Type B pancreatic cell (in vitro differentiated cells): ENCODE measurements at regions not wholly inside any gene's neighbourhood (a gene's known extent, or its start where the extent isn't known, plus 50 kb on each side); places are given as distances from the start of the nearest gene placed in this dataset.

Source experiments
- DNase-seq: peaks from one replicate; pipeline ENCODE4 v3.0.0; 2021; ENCODE audit warnings: mixed read lengths; ENCODE audit not compliant: unreplicated experiment; ENCODE audit errors: extremely low spot score
- H3K27ac Mint-ChIP-seq: 2 replicates; pipeline ENCODE4 v1.8.0; 2021; ENCODE audit warnings: mild to moderate bottlenecking, mixed read lengths
- H3K27me3 Mint-ChIP-seq: 2 replicates; pipeline ENCODE4 v1.8.0; 2021; ENCODE audit warnings: mixed read lengths
- H3K36me3 Mint-ChIP-seq: 2 replicates; pipeline ENCODE4 v1.8.0; 2021; ENCODE audit warnings: mixed read lengths
- H3K4me1 Mint-ChIP-seq: one replicate; pipeline ENCODE4 v1.8.0; 2021; ENCODE audit warnings: mixed read lengths; ENCODE audit not compliant: unreplicated experiment
- H3K4me3 Mint-ChIP-seq: 2 replicates; pipeline ENCODE4 v1.8.0; 2021; ENCODE audit warnings: mild to moderate bottlenecking, mixed read lengths
- H3K9me3 Mint-ChIP-seq: 2 replicates; pipeline ENCODE4 v1.8.0; 2021; ENCODE audit warnings: mixed read lengths
- CTCF ChIP-seq: fragments of 200-600 bp; sonication (generic); conservative IDR thresholded peaks from 2 replicates; pipeline ENCODE4 v1.5.0; 2021; ENCODE audit warnings: antibody characterized with exemption, mild to moderate bottlenecking

DNA sequence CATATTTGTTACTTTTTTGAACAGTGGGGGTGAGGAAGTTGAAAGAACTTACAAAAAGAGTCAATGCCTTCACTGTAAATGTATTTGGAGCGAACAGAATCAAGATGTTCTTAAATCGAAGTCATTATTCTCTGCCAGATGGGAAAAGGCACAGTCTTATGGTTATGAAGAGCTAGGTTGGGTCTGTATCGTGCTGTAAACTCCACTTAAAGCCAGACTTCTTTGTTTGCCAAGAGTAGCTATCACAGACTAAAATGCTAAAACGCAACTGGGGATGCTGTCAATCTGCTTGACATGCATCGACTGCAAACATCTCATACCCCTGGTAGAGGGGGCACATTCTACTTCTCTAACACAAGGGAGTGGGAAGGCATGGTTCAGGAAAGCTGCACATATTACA, 160.4 kb downstream of the DACT1 start:
- Mint-ChIP-seq H3K27ac (no peak overlapping the region), H3K4me3 (no peak overlapping the region)
- DNase-seq: no peak

GRCh38 chr14:58801086-58801485, 163.3 kb downstream of the DACT1 start:
- Mint-ChIP-seq H3K27me3 (no peaks in the 10 kb centered on the region), H3K36me3 (no peaks in the 10 kb centered on the region), H3K27ac (no peak overlapping the region), H3K4me3 (no peak overlapping the region), H3K4me1 (peaks cover 17% of the 10 kb centered on the region), H3K9me3 (peaks cover 12% of the 10 kb centered on the region)
- TF ChIP-seq CTCF: no peak
- DNase-seq: no peak

More for the DNA sequence above, 160.4 kb downstream of the DACT1 start:
- no peak for TF ChIP-seq CTCF
- H3K4me1 Mint-ChIP-seq: peaks cover 7% of the 10 kb centered on the region
- H3K27me3 Mint-ChIP-seq: no peaks in the 10 kb centered on the region
- H3K36me3 Mint-ChIP-seq: no peaks in the 10 kb centered on the region
- H3K9me3 Mint-ChIP-seq: peaks cover 3% of the 10 kb centered on the region

- Mint-ChIP-seq H3K4me1 (peaks cover 22% of the 10 kb centered on the region), H3K36me3 (no peaks in the 10 kb centered on the region), H3K27ac (no peak overlapping the region), H3K4me3 (no peak overlapping the region), H3K27me3 (no peaks in the 10 kb centered on the region), H3K9me3 (peaks cover 15% of the 10 kb centered on the region)
- TF ChIP-seq CTCF: no peak
- no peak for DNase-seq
Observed at GRCh38 chr14:58805057-58805456, 167.3 kb downstream of the DACT1 start.

DNA sequence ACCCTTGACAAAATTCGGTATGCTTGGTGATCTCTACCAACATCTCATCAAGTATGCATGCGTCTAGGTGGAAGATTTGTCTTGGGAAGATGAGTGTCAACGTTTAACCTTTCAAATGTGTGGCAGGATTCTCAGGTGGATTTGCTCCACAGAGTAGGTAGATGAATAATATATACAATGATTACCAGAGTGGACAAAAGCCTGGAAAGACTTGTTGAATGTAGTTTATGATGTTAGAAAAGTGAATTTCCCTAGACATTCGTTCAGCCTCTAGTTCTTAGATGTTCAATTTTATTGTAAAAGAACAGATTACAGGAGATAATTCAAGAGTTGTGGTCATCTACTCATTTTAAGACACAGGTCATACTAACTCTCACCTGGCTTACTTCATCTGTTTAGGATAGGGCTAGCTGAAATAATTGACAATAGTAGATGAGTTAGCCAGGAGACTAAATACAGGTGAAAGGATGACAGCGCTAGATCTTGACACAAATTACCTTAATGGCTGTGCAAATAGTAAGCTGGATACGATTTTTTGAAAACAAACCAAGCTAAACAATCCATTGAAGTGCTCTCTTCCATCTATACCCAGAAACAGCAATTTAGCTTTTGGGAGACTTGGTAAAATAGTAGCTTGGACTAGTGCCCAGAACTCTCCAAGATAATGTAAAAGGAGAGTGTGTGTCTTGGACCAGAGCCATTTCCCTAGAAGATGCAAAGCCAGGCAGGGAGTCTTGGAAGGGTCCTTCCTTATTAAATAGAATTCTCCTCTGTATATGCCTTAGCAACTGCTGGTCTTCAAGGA, 168.0 kb downstream of the DACT1 start:
- Mint-ChIP-seq H3K27me3 (no peaks in the 10 kb centered on the region), H3K27ac (no peak overlapping the region), H3K36me3 (no peaks in the 10 kb centered on the region), H3K9me3 (peaks cover 15% of the 10 kb centered on the region), H3K4me1 (peaks cover 22% of the 10 kb centered on the region), H3K4me3 (no peak overlapping the region)
- no peak for TF ChIP-seq CTCF
- DNase-seq: no peak

DNA sequence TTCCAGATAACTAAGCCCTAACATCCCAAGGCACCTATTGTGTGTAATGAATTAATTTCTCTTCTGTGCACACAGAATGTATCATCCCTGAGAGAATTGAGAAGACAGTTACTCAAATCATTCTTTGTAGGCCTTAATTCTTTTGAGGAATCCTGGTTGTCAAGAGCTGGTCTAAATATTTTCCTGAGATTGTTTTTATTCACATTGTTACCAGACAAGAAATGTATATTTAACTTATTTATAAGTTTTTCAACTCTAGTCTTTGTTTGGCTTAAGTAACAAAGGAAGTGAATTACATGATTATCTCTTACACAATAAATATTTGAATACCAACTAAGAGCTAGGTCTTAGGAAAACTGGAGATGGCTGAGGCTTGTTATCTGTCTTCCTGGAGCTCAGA, 169.4 kb downstream of the DACT1 start:
- H3K36me3 Mint-ChIP-seq: no peaks in the 10 kb centered on the region
- H3K27me3 Mint-ChIP-seq: no peaks in the 10 kb centered on the region
- no peak overlapping the region for H3K4me3 Mint-ChIP-seq
- DNase-seq: no peak
- peaks cover 15% of the 10 kb centered on the region for H3K9me3 Mint-ChIP-seq
- H3K27ac Mint-ChIP-seq: no peak overlapping the region
- H3K4me1 Mint-ChIP-seq: peaks cover 22% of the 10 kb centered on the region
- no peak for TF ChIP-seq CTCF
